ENCODE measurements at regions not wholly inside any gene's neighbourhood (a gene's known extent, or its start where the extent isn't known, plus 50 kb on each side); places are given as distances from the start of the nearest gene placed in this dataset.

DNA sequence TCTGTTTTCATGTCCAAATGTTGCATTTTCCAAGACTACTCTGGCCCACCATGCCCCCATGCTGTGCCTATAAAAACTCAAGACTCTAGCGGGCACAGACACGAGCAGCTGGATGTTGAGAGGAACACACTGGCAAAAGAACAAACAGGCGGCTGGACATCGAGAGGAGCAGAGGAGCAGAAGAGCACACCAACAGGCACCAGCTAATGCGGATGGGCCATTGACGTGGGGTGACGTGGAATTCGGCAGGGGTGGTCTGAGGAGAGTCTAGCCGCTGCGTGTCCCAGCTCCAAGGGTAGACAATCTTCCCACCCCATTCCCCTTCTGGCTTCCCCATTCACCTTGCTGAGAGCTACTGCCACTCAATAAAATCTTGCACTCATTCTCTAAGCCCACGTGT is 54.4 kb upstream of the SMIM30 start:
- Histone ChIP-seq H3K36me3 (ENCODE audit: insufficient read depth, low read length) (no peaks in the 10 kb centered on the region), H3K4me2 (ENCODE audit: low read depth, low read length, poor library complexity, severe bottlenecking) (no peak overlapping the region), H3K4me3 (ENCODE audit: low read length, poor library complexity, severe bottlenecking) (no peak overlapping the region), H4K20me1 (ENCODE audit: insufficient read depth, low read length, poor library complexity, severe bottlenecking) (no peaks in the 10 kb centered on the region), H3K27me3 (ENCODE audit: insufficient read depth, low read length, poor library complexity, severe bottlenecking) (no peaks in the 10 kb centered on the region), H3F3A (ENCODE audit: low read depth) (no peaks in the 10 kb centered on the region), H3K79me2 (ENCODE audit: insufficient read depth, low read length) (no peaks in the 10 kb centered on the region), H2AFZ (ENCODE audit: low read length) (no peak overlapping the region), H3K4me1 (ENCODE audit: insufficient read depth, low read length, poor library complexity, severe bottlenecking) (no peaks in the 10 kb centered on the region), H3K9me2 (replicated peaks; ENCODE audit: low read depth, low read length) (no peaks in the 10 kb centered on the region), H3K9ac (ENCODE audit: low read depth, low read length, poor library complexity, severe bottlenecking) (no peak overlapping the region), H3K9me3 (ENCODE audit: insufficient read depth, low read depth, low read length) (no peaks in the 10 kb centered on the region)
- TF ChIP-seq, protein P1, sequence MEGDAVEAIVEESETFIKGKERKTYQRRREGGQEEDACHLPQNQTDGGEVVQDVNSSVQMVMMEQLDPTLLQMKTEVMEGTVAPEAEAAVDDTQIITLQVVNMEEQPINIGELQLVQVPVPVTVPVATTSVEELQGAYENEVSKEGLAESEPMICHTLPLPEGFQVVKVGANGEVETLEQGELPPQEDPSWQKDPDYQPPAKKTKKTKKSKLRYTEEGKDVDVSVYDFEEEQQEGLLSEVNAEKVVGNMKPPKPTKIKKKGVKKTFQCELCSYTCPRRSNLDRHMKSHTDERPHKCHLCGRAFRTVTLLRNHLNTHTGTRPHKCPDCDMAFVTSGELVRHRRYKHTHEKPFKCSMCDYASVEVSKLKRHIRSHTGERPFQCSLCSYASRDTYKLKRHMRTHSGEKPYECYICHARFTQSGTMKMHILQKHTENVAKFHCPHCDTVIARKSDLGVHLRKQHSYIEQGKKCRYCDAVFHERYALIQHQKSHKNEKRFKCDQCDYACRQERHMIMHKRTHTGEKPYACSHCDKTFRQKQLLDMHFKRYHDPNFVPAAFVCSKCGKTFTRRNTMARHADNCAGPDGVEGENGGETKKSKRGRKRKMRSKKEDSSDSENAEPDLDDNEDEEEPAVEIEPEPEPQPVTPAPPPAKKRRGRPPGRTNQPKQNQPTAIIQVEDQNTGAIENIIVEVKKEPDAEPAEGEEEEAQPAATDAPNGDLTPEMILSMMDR (conservative IDR thresholded peaks at IDR 0.05; ENCODE audit: low read length), result no peak
- TF ChIP-seq EZH2phosphoT487 (IDR thresholded peaks at IDR 0.05; ENCODE audit: borderline replicate concordance), result no peak

DNA sequence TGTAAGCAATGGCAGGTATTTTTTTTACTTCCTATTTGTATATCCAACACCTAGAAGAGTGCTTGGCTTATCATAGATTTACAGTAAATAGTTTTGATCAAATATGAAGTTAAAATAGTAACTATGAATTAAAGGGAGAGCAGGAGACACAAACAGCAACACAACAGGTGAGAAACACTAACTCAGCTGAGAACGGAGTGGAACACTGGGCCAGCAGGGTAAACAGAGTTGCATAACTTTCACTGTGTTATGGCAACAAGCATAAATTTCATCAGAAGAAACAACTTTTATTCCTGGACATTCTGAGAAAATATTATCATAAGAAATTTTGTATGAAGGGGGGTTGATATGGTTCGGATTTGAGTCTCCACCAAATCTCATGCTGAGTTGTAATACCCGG is 52.2 kb upstream of the SMIM30 start:
- H3K27me3 ChIP-seq (ENCODE audit: insufficient read depth, low read length, poor library complexity, severe bottlenecking), result no peaks in the 10 kb centered on the region
- H3K9me2 ChIP-seq (replicated peaks; ENCODE audit: low read depth, low read length), result no peaks in the 10 kb centered on the region
- H3K36me3 ChIP-seq (ENCODE audit: insufficient read depth, low read length), result no peaks in the 10 kb centered on the region
- no peak overlapping the region for H3K4me2 ChIP-seq (ENCODE audit: low read depth, low read length, poor library complexity, severe bottlenecking)
- TF ChIP-seq, protein P1 (conservative IDR thresholded peaks at IDR 0.05; ENCODE audit: low read length), result no peak
- no peak for TF ChIP-seq EZH2phosphoT487 (IDR thresholded peaks at IDR 0.05; ENCODE audit: borderline replicate concordance)
- no peak overlapping the region for H3K9ac ChIP-seq (ENCODE audit: low read depth, low read length, poor library complexity, severe bottlenecking)
- no peaks in the 10 kb centered on the region for H3K9me3 ChIP-seq (ENCODE audit: insufficient read depth, low read depth, low read length)
- no peaks in the 10 kb centered on the region for H4K20me1 ChIP-seq (ENCODE audit: insufficient read depth, low read length, poor library complexity, severe bottlenecking)
- H3F3A ChIP-seq (ENCODE audit: low read depth), result no peaks in the 10 kb centered on the region
- H3K4me3 ChIP-seq (ENCODE audit: low read length, poor library complexity, severe bottlenecking), result no peak overlapping the region
- no peak overlapping the region for H2AFZ ChIP-seq (ENCODE audit: low read length)
- H3K4me1 ChIP-seq (ENCODE audit: insufficient read depth, low read length, poor library complexity, severe bottlenecking), result no peaks in the 10 kb centered on the region
- no peaks in the 10 kb centered on the region for H3K79me2 ChIP-seq (ENCODE audit: insufficient read depth, low read length)
